ENCODE measurements at regions not wholly inside any gene's neighbourhood (a gene's known extent, or its start where the extent isn't known, plus 50 kb on each side); places are given as distances from the start of the nearest gene placed in this dataset.

GRCh38 chr1:4298361-4299083, 355.9 kb upstream of the AJAP1 start:
- no peaks in the 10 kb centered on the region for H3K9me3 ChIP-seq (ENCODE audit: control insufficient read depth, low read length)
- no peaks in the 10 kb centered on the region for H3K27me3 ChIP-seq (ENCODE audit: control insufficient read depth, insufficient read depth, low read length)
- TF ChIP-seq, protein P1, sequence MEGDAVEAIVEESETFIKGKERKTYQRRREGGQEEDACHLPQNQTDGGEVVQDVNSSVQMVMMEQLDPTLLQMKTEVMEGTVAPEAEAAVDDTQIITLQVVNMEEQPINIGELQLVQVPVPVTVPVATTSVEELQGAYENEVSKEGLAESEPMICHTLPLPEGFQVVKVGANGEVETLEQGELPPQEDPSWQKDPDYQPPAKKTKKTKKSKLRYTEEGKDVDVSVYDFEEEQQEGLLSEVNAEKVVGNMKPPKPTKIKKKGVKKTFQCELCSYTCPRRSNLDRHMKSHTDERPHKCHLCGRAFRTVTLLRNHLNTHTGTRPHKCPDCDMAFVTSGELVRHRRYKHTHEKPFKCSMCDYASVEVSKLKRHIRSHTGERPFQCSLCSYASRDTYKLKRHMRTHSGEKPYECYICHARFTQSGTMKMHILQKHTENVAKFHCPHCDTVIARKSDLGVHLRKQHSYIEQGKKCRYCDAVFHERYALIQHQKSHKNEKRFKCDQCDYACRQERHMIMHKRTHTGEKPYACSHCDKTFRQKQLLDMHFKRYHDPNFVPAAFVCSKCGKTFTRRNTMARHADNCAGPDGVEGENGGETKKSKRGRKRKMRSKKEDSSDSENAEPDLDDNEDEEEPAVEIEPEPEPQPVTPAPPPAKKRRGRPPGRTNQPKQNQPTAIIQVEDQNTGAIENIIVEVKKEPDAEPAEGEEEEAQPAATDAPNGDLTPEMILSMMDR (IDR thresholded peaks at IDR 0.05): no peak
- no peaks in the 10 kb centered on the region for H3K36me3 ChIP-seq (ENCODE audit: control insufficient read depth, insufficient read depth, low read length)
- no peak overlapping the region for H3K9ac ChIP-seq
- no peaks in the 10 kb centered on the region for H3K4me1 ChIP-seq
- no peak overlapping the region for H3K27ac ChIP-seq
- H2AFZ ChIP-seq: no peak overlapping the region
- H3K79me2 ChIP-seq: no peaks in the 10 kb centered on the region
- H3K4me2 ChIP-seq (ENCODE audit: low read length): no peak overlapping the region
- no peak overlapping the region for H3K4me3 ChIP-seq (ENCODE audit: low read depth, low read length)

DNA sequence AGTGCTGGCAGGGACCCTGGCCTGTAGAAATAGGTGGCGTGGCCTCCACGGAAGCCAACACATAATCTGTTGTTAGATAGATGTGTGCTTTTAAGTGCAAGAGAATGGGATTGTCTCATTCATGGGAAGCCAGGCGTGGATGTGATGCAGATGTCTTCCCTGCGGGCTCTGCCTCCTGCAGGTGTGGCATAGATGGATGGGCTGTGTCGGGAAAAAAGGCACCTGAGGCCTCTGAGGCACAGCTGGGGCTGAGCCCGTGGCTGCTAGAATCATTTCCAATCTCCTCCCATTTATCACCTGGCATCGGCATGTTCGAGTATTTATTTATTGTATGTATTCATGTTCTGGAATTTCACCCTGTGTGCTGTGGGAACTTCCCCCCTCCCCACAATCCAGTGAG, 353.4 kb upstream of the AJAP1 start:
- no peak overlapping the region for H2AFZ ChIP-seq
- H3K9me3 ChIP-seq (ENCODE audit: control insufficient read depth, low read length): no peaks in the 10 kb centered on the region
- no peak overlapping the region for H3K9ac ChIP-seq
- H3K4me1 ChIP-seq: no peaks in the 10 kb centered on the region
- no peaks in the 10 kb centered on the region for H3K79me2 ChIP-seq
- no peaks in the 10 kb centered on the region for H3K36me3 ChIP-seq (ENCODE audit: control insufficient read depth, insufficient read depth, low read length)
- TF ChIP-seq, protein P1 (IDR thresholded peaks at IDR 0.05): no peak
- no peak overlapping the region for H3K27ac ChIP-seq
- H3K4me3 ChIP-seq (ENCODE audit: low read depth, low read length): no peak overlapping the region
- no peak overlapping the region for H3K4me2 ChIP-seq (ENCODE audit: low read length)
- H3K27me3 ChIP-seq (ENCODE audit: control insufficient read depth, insufficient read depth, low read length): no peaks in the 10 kb centered on the region

DNA sequence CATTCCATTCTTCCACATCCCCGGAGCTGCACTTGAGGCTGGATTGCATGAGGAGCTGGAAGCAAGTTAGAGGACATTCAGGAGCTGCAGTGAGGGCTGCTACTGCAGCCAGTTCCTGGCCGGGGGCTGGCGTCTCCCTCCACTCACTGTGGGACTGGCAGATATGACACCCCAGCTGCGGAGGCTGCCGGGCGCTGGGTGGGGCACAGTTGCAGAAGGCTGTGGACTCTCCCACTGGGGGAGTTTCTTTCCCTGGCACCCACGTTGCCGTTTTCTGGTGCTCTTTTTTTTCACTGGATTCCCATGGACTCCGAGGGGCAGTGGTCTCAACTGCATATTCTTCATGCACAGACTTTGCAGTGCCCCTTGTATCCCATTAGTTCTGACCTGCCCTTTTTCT, 351.1 kb upstream of the AJAP1 start:
- no peak overlapping the region for H3K9ac ChIP-seq
- no peaks in the 10 kb centered on the region for H3K36me3 ChIP-seq (ENCODE audit: control insufficient read depth, insufficient read depth, low read length)
- H3K4me2 ChIP-seq (ENCODE audit: low read length): no peak overlapping the region
- no peaks in the 10 kb centered on the region for H3K9me3 ChIP-seq (ENCODE audit: control insufficient read depth, low read length)
- no peaks in the 10 kb centered on the region for H3K79me2 ChIP-seq
- no peak overlapping the region for H3K27ac ChIP-seq
- no peaks in the 10 kb centered on the region for H3K4me1 ChIP-seq
- H2AFZ ChIP-seq: no peak overlapping the region
- no peak overlapping the region for H3K4me3 ChIP-seq (ENCODE audit: low read depth, low read length)
- TF ChIP-seq, protein P1 (IDR thresholded peaks at IDR 0.05): no peak
- no peaks in the 10 kb centered on the region for H3K27me3 ChIP-seq (ENCODE audit: control insufficient read depth, insufficient read depth, low read length)

GRCh38 chr1:4305526-4306301, 348.7 kb upstream of the AJAP1 start:
- TF ChIP-seq, protein P1 (IDR thresholded peaks at IDR 0.05): no peak

More at GRCh38 chr1:4305526-4306301, 348.7 kb upstream of the AJAP1 start:
- H3K27ac ChIP-seq: no peak overlapping the region
- no peak overlapping the region for H3K9ac ChIP-seq
- no peak overlapping the region for H3K4me3 ChIP-seq (ENCODE audit: low read depth, low read length)
- no peaks in the 10 kb centered on the region for H3K4me1 ChIP-seq
- H3K27me3 ChIP-seq (ENCODE audit: control insufficient read depth, insufficient read depth, low read length): no peaks in the 10 kb centered on the region
- no peak overlapping the region for H2AFZ ChIP-seq
- no peaks in the 10 kb centered on the region for H3K36me3 ChIP-seq (ENCODE audit: control insufficient read depth, insufficient read depth, low read length)
- no peak overlapping the region for H3K4me2 ChIP-seq (ENCODE audit: low read length)
- H3K79me2 ChIP-seq: no peaks in the 10 kb centered on the region
- H3K9me3 ChIP-seq (ENCODE audit: control insufficient read depth, low read length): no peaks in the 10 kb centered on the region

All from parathyroid adenoma (tissue), 2 donors.